ENCODE measurements at regions not wholly inside any gene's neighbourhood (a gene's known extent, or its start where the extent isn't known, plus 50 kb on each side); places are given as distances from the start of the nearest gene placed in this dataset.

DNA sequence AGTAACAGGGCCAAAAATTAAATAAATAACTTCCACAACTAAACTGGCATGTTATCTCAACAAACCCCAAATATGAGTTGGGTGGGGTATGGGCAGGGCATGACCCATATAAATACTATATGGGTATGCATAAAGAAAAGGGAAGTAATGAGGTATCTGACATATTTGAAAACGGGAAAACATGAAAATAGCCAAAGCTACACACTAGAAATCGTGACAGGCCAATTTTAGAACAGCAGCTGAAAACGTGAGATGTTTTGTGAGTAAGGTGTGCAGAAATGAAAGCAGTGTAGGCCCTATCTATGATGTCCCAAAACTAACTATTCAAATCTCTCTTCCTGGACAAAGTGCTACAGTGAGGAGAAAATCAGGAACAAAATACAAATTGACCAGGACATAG lies 537.9 kb upstream of the NR5A2 start:
- TF ChIP-seq, protein P1, sequence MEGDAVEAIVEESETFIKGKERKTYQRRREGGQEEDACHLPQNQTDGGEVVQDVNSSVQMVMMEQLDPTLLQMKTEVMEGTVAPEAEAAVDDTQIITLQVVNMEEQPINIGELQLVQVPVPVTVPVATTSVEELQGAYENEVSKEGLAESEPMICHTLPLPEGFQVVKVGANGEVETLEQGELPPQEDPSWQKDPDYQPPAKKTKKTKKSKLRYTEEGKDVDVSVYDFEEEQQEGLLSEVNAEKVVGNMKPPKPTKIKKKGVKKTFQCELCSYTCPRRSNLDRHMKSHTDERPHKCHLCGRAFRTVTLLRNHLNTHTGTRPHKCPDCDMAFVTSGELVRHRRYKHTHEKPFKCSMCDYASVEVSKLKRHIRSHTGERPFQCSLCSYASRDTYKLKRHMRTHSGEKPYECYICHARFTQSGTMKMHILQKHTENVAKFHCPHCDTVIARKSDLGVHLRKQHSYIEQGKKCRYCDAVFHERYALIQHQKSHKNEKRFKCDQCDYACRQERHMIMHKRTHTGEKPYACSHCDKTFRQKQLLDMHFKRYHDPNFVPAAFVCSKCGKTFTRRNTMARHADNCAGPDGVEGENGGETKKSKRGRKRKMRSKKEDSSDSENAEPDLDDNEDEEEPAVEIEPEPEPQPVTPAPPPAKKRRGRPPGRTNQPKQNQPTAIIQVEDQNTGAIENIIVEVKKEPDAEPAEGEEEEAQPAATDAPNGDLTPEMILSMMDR (IDR thresholded peaks at IDR 0.05; ENCODE audit: low read length): no peak
- TF ChIP-seq EZH2 (IDR thresholded peaks at IDR 0.05; ENCODE audit: borderline replicate concordance, low read length): no peak

All from OCI-LY1 (cell line).